GM12878 (cell line): ENCODE measurements at regions not wholly inside any gene's neighbourhood (a gene's known extent, or its start where the extent isn't known, plus 50 kb on each side); places are given as distances from the start of the nearest gene placed in this dataset.

Experiments used
- BHLHE40 ChIP-seq, 2 experiments: fragments of 450-650 bp in 1 of 2; IDR thresholded peaks; 2 replicates each; pipeline ENCODE4 v1.6.1; 2011 to 2017; ENCODE audit warnings: low read depth in 2 of 2, borderline replicate concordance in 1 of 2, improper control_type of control experiment in 1 of 2, low read length in 1 of 2, mild to moderate bottlenecking in 1 of 2
- IRF5 ChIP-seq: fragments of 450-650 bp; IDR thresholded peaks from 2 replicates; pipeline ENCODE4 v1.6.1; 2017; ENCODE audit warnings: borderline replicate concordance
- NR2C2 ChIP-seq: IDR thresholded peaks from 2 replicates; pipeline ENCODE4 v1.6.1; 2011; ENCODE audit warnings: borderline replicate concordance, low read depth; ENCODE audit not compliant: control insufficient read depth, insufficient read length
- TCF7 ChIP-seq: IDR thresholded peaks from 2 replicates; pipeline ENCODE4 v1.6.1; 2014; ENCODE audit warnings: antibody characterized with exemption, borderline replicate concordance
- TF ChIP-seq, protein P1 (sequence below): fragments of 450-650 bp; IDR thresholded peaks from 2 replicates; pipeline ENCODE4 v1.6.1; 2016; ENCODE audit warnings: mild to moderate bottlenecking, moderate library complexity, borderline replicate concordance
- TF ChIP-seq, protein P2 (sequence below): fragments of 450-650 bp; IDR thresholded peaks from 2 replicates; pipeline ENCODE4 v1.6.1; 2017; ENCODE audit warnings: mild to moderate bottlenecking, low read depth, inconsistent platforms; ENCODE audit not compliant: poor library complexity, severe bottlenecking
- TF ChIP-seq, protein P3 (sequence below), 3 experiments: IDR thresholded peaks in 2 of 3; conservative IDR thresholded peaks in 1 of 3; 2 replicates each; pipeline ENCODE4 v1.5.1; 2011; ENCODE audit warnings: low read depth in 3 of 3, low read length in 3 of 3, mild to moderate bottlenecking in 3 of 3, control low read depth in 2 of 3, moderate library complexity in 2 of 3, inconsistent platforms in 1 of 3, mixed read lengths in 1 of 3; ENCODE audit not compliant: control insufficient read depth in 2 of 3, insufficient read depth in 1 of 3; ENCODE audit errors: extremely low read depth in 1 of 3

- TF ChIP-seq, protein P1, sequence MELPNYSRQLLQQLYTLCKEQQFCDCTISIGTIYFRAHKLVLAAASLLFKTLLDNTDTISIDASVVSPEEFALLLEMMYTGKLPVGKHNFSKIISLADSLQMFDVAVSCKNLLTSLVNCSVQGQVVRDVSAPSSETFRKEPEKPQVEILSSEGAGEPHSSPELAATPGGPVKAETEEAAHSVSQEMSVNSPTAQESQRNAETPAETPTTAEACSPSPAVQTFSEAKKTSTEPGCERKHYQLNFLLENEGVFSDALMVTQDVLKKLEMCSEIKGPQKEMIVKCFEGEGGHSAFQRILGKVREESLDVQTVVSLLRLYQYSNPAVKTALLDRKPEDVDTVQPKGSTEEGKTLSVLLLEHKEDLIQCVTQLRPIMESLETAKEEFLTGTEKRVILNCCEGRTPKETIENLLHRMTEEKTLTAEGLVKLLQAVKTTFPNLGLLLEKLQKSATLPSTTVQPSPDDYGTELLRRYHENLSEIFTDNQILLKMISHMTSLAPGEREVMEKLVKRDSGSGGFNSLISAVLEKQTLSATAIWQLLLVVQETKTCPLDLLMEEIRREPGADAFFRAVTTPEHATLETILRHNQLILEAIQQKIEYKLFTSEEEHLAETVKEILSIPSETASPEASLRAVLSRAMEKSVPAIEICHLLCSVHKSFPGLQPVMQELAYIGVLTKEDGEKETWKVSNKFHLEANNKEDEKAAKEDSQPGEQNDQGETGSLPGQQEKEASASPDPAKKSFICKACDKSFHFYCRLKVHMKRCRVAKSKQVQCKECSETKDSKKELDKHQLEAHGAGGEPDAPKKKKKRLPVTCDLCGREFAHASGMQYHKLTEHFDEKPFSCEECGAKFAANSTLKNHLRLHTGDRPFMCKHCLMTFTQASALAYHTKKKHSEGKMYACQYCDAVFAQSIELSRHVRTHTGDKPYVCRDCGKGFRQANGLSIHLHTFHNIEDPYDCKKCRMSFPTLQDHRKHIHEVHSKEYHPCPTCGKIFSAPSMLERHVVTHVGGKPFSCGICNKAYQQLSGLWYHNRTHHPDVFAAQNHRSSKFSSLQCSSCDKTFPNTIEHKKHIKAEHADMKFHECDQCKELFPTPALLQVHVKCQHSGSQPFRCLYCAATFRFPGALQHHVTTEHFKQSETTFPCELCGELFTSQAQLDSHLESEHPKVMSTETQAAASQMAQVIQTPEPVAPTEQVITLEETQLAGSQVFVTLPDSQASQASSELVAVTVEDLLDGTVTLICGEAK = no peak
- no peak for TF ChIP-seq BHLHE40 (IDR thresholded peaks at IDR 0.05; ENCODE audit: borderline replicate concordance in 1 of 2, low read depth in 2 of 2, low read length in 1 of 2)
- TF ChIP-seq TCF7 = no peak
- TF ChIP-seq IRF5 = no peak
- TF ChIP-seq, protein P2, sequence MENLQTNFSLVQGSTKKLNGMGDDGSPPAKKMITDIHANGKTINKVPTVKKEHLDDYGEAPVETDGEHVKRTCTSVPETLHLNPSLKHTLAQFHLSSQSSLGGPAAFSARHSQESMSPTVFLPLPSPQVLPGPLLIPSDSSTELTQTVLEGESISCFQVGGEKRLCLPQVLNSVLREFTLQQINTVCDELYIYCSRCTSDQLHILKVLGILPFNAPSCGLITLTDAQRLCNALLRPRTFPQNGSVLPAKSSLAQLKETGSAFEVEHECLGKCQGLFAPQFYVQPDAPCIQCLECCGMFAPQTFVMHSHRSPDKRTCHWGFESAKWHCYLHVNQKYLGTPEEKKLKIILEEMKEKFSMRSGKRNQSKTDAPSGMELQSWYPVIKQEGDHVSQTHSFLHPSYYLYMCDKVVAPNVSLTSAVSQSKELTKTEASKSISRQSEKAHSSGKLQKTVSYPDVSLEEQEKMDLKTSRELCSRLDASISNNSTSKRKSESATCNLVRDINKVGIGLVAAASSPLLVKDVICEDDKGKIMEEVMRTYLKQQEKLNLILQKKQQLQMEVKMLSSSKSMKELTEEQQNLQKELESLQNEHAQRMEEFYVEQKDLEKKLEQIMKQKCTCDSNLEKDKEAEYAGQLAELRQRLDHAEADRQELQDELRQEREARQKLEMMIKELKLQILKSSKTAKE = no peak
- TF ChIP-seq, protein P3, sequence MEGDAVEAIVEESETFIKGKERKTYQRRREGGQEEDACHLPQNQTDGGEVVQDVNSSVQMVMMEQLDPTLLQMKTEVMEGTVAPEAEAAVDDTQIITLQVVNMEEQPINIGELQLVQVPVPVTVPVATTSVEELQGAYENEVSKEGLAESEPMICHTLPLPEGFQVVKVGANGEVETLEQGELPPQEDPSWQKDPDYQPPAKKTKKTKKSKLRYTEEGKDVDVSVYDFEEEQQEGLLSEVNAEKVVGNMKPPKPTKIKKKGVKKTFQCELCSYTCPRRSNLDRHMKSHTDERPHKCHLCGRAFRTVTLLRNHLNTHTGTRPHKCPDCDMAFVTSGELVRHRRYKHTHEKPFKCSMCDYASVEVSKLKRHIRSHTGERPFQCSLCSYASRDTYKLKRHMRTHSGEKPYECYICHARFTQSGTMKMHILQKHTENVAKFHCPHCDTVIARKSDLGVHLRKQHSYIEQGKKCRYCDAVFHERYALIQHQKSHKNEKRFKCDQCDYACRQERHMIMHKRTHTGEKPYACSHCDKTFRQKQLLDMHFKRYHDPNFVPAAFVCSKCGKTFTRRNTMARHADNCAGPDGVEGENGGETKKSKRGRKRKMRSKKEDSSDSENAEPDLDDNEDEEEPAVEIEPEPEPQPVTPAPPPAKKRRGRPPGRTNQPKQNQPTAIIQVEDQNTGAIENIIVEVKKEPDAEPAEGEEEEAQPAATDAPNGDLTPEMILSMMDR (IDR thresholded peaks at IDR 0.05 in 2 of 3, conservative IDR thresholded peaks at IDR 0.05 in 1 of 3; ENCODE audit: control insufficient read depth in 2 of 3, extremely low read depth in 1 of 3, insufficient read depth in 1 of 3, low read depth in 3 of 3, low read length in 3 of 3) = no peak
- TF ChIP-seq NR2C2 = no peak
Observed at GRCh38 chr3:5898106-5898505, 710.6 kb downstream of the EDEM1 start.
